Vagina (tissue), 2 donors: ENCODE measurements at regions not wholly inside any gene's neighbourhood (a gene's known extent, or its start where the extent isn't known, plus 50 kb on each side); places are given as distances from the start of the nearest gene placed in this dataset.

Experiments used
- DNase-seq, 2 donors: peaks; one replicate each; pipeline ENCODE4 v3.0.0-alpha.2; 2017; ENCODE audit errors: extremely low spot score in 2 of 2
- H3K27ac ChIP-seq: fragments of 200-600 bp; sonication (generic); one replicate; pipeline ENCODE4 v1.5.1; 2019
- H3K27me3 ChIP-seq: fragments of 200-600 bp; sonication (generic); one replicate; pipeline ENCODE4 v1.5.1; 2019
- H3K36me3 ChIP-seq, 2 donors: fragments of 200-600 bp; sonication (generic); one replicate each; pipeline ENCODE4 v1.5.1; 2017 to 2019
- H3K4me1 ChIP-seq: fragments of 200-600 bp; sonication (generic); one replicate; pipeline ENCODE4 v1.5.1; 2019
- H3K4me3 ChIP-seq, 2 donors: fragments of 200-600 bp; sonication (generic); 1 replicate in 1 of 2; 2 replicates in 1 of 2; pipeline ENCODE4 v1.5.1; 2016 to 2019
- H3K9me3 ChIP-seq: fragments of 200-600 bp; sonication (generic); one replicate; pipeline ENCODE4 v1.5.1; 2019
- CTCF ChIP-seq, 3 experiments: fragments of 450-650 bp in 2 of 3; fragments of 200-600 bp in 1 of 3; sonication (generic) in 1 of 3; IDR thresholded peaks; one replicate each; pipeline ENCODE4 v1.5.1; 2017 to 2019; ENCODE audit warnings: antibody characterized with exemption in 3 of 3, mild to moderate bottlenecking in 2 of 3, moderate library complexity in 2 of 3
- POLR2A ChIP-seq, 2 donors: fragments of 450-650 bp; IDR thresholded peaks; one replicate each; pipeline ENCODE4 v1.6.1; 2017; ENCODE audit warnings: antibody characterized with exemption in 2 of 2, mild to moderate bottlenecking in 2 of 2, moderate library complexity in 2 of 2
- POLR2AphosphoS5 ChIP-seq, 2 donors: sonication (generic); formaldehyde crosslinking; IDR thresholded peaks; one replicate each; pipeline ENCODE4 v1.9.0; 2017; ENCODE audit warnings: antibody characterized with exemption in 2 of 2, mild to moderate bottlenecking in 2 of 2, low read depth in 1 of 2; ENCODE audit not compliant: insufficient read depth in 1 of 2
- intact Hi-C: fragments of 100-400 bp; cut with DNase I; formaldehyde crosslinking; loops from one replicate; pipeline ENCODE4 v1.15.1; 2023

GRCh38 chr6:111996144-111996865 is 57.6 kb upstream of the CCN6 start:
- H3K4me1 ChIP-seq, result no peaks in the 10 kb centered on the region
- no peak overlapping the region for H3K27ac ChIP-seq
- intact Hi-C loops, result loop anchor here (5.0 to 10.0 kb wide), 3 partner anchors 41 to 284 kb away; partner anchors contain the start of gene FYN
- H3K4me3 ChIP-seq, result no peak overlapping the region
- no peaks in the 10 kb centered on the region for H3K9me3 ChIP-seq
- H3K27me3 ChIP-seq, result no peaks in the 10 kb centered on the region
- no peak for DNase-seq
- H3K36me3 ChIP-seq, result no peaks in the 10 kb centered on the region
- no peak for TF ChIP-seq POLR2AphosphoS5 (IDR thresholded peaks at IDR 0.05; ENCODE audit: insufficient read depth in 1 of 2, low read depth in 1 of 2)
- no peak for TF ChIP-seq CTCF (IDR thresholded peaks at IDR 0.05)
- TF ChIP-seq POLR2A (IDR thresholded peaks at IDR 0.05), result no peak

- intact Hi-C loops, result loop anchor here (5.0 to 10.0 kb wide), 3 partner anchors 40 to 285 kb away; partner anchors contain the start of gene FYN
- no peak for DNase-seq
- H3K4me1 ChIP-seq, result no peaks in the 10 kb centered on the region
- no peaks in the 10 kb centered on the region for H3K36me3 ChIP-seq
- H3K9me3 ChIP-seq, result no peaks in the 10 kb centered on the region
- peak overlapping the region in 1 of 2 donors; percentile 16 for H3K4me3 ChIP-seq
- no peak overlapping the region for H3K27ac ChIP-seq
- no peaks in the 10 kb centered on the region for H3K27me3 ChIP-seq
- no peak for TF ChIP-seq POLR2A (IDR thresholded peaks at IDR 0.05)
- TF ChIP-seq POLR2AphosphoS5 (IDR thresholded peaks at IDR 0.05; ENCODE audit: insufficient read depth in 1 of 2, low read depth in 1 of 2), result peak; percentile 64 to 76
- TF ChIP-seq CTCF (IDR thresholded peaks at IDR 0.05), result peak; percentile 74 to 93 (median 83)
These were observed 56.6 kb upstream of the CCN6 start for GRCh38 chr6:111997078-111997852.

GRCh38 chr6:111997853-111998208 is 56.1 kb upstream of the CCN6 start:
- Histone ChIP-seq H3K9me3 (no peaks in the 10 kb centered on the region), H3K4me1 (no peaks in the 10 kb centered on the region), H3K4me3 (no peak overlapping the region), H3K27me3 (no peaks in the 10 kb centered on the region), H3K27ac (no peak overlapping the region), H3K36me3 (no peaks in the 10 kb centered on the region)
- intact Hi-C loops, result loop anchor here (5.0 to 10.0 kb wide), 3 partner anchors 39 to 286 kb away; partner anchors contain the start of gene FYN
- no peak for DNase-seq
- TF ChIP-seq CTCF (IDR thresholded peaks at IDR 0.05), result no peak
- no peak for TF ChIP-seq POLR2AphosphoS5 (IDR thresholded peaks at IDR 0.05; ENCODE audit: insufficient read depth in 1 of 2, low read depth in 1 of 2)
- TF ChIP-seq POLR2A (IDR thresholded peaks at IDR 0.05), result no peak

GRCh38 chr6:112002307-112002706 is 51.6 kb upstream of the CCN6 start:
- intact Hi-C loops, result no loop called here
- H3K4me3 ChIP-seq, result no peak overlapping the region
- DNase-seq, result no peak
- no peak for TF ChIP-seq POLR2A (IDR thresholded peaks at IDR 0.05)
- TF ChIP-seq POLR2AphosphoS5 (IDR thresholded peaks at IDR 0.05; ENCODE audit: insufficient read depth in 1 of 2, low read depth in 1 of 2), result no peak
- no peak for TF ChIP-seq CTCF (IDR thresholded peaks at IDR 0.05)
- H3K36me3 ChIP-seq, result no peaks in the 10 kb centered on the region
- no peaks in the 10 kb centered on the region for H3K9me3 ChIP-seq
- H3K4me1 ChIP-seq, result peaks cover 10% of the 10 kb centered on the region
- no peak overlapping the region for H3K27ac ChIP-seq
- no peaks in the 10 kb centered on the region for H3K27me3 ChIP-seq
